Right cardiac atrium (tissue), 5 donors: ENCODE measurements at regions not wholly inside any gene's neighbourhood (a gene's known extent, or its start where the extent isn't known, plus 50 kb on each side); places are given as distances from the start of the nearest gene placed in this dataset.

Source experiments
- ATAC-seq, 2 donors: fragments of 200-7000 bp; cut with Tn5 transposase; one replicate each; pipeline versions ENCODE4 v1.8.0 to v1.9.1; 2020; ENCODE audit warnings: moderate library complexity in 2 of 2, mild to moderate bottlenecking in 1 of 2
- DNase-seq, 3 donors: peaks; one replicate each; pipeline ENCODE4 v3.0.0-alpha.2; 2020
- H3K27ac ChIP-seq: one replicate; pipeline ENCODE4 v1.5.1; 2013; ENCODE audit warnings: mild to moderate bottlenecking, low read length, control low read depth, moderate library complexity
- H3K27me3 ChIP-seq: one replicate; pipeline ENCODE4 v1.6.1; 2013; ENCODE audit not compliant: control insufficient read depth, insufficient read depth
- H3K4me1 ChIP-seq: one replicate; pipeline ENCODE4 v1.6.1; 2013; ENCODE audit warnings: low read length; ENCODE audit not compliant: control insufficient read depth, insufficient read depth
- H3K4me3 ChIP-seq: one replicate; pipeline ENCODE4 v1.5.1; 2013; ENCODE audit warnings: low read length, control low read depth
- H3K9me3 ChIP-seq: one replicate; pipeline ENCODE4 v1.6.1; 2013; ENCODE audit warnings: low read length; ENCODE audit not compliant: control insufficient read depth
- WGBS: extraction: QIAGEN DNeasy Blood & Tissue Kit; methylation state at CpG from one replicate; pipeline ENCODE4 v1.1.7; 2013; 5-methylcytosine and 5-hydroxymethylcytosine counted together
- intact Hi-C, 4 donors: fragments of 100-400 bp; cut with DNase I; formaldehyde crosslinking; loops; one replicate each; pipeline versions ENCODE4 v1.11.0 to v1.14.0; 2022 to 2023
- donor health status: healthy with polysubstance abuse.
- donor health status: DM: no; HTN: yes; CAD: no.
- donor health status: DM: no; HTN: no; CAD: no.
- donor health status: DM: no; HTN: yes; CAD: no; lungs with severe emphysema.
- donor health status: DM: yes; HTN: yes; CAD: no.

DNA sequence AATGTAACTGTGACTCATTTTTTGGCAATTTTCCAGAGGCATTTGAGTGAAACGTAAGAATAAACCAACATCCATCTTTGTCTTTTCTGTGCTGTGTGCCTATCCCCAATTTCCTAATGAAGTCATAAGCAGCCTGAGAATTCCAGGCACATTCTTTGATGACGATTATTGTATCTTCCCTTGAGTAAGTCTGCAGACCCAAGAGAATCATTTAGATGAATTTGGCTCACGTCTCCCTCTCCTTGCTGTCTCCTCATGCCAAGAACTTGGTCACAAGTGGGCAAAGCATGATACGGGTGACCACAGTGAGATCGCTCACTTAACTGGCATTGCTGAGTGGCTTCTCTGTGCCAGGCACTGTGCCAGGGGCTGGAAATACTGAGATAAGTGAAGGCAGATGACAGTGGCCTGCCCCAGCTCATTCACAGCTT, 384.5 kb upstream of the IL12A start:
- DNase-seq (peak; percentile 79 to 90 (median 89)), ATAC-seq (peak; percentile 93 to 94)
- H3K27ac ChIP-seq, result no peak overlapping the region
- H3K4me1 ChIP-seq, result no peaks in the 10 kb centered on the region
- H3K9me3 ChIP-seq, result peaks cover 3% of the 10 kb centered on the region
- intact Hi-C loops, result no loop called here
- WGBS, result 36% methylated on average over 5 of the region's 5 CpGs
- H3K4me3 ChIP-seq, result no peak overlapping the region
- no peaks in the 10 kb centered on the region for H3K27me3 ChIP-seq

DNA sequence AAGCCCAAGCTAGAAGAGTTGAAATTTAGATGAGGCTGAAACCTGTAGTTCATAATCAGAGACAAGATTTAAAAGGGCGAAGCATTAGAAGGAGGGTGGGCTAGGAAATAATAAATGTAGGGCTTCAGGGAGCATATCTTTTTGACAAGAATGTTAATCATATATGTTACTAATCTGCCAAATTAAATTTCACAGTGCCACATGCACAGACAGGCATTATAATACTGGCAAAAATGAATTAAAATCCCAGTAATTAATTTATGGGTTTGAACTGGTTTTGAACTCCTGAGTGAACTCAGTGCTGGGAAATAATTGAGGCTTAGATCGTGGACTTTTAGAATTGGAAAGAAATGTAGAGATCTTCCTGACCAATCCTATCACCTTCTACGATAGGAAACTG, 383.5 kb upstream of the IL12A start:
- intact Hi-C loops, result no loop called here
- no peak for ATAC-seq
- 76% methylated on average over 3 of the region's 3 CpGs for whole genome bisulfite sequencing

DNA sequence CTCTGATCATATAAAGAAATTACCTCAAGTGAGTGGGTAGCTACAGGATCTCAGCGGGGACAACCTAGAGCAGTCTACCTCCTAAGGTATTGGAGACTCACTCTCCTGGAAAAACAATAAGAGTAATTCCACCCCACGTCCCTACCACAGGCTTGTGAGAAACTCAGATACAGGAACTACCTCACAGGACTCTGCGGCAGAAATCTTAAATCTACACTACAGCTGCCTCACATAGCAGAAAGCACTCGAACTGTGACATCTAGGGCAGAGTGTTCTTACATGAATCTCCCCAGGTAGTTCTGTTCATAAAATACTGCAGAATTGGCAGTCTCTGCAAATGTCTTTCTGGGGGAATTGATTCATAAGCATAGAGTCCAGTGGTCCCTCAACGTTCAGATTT, 382.9 kb upstream of the IL12A start:
- no peak overlapping the region for H3K27ac ChIP-seq

More for the DNA sequence above, 383.5 kb upstream of the IL12A start:
- DNase-seq, result no peak
- H3K4me3 ChIP-seq, result no peak overlapping the region
- H3K27me3 ChIP-seq, result no peaks in the 10 kb centered on the region
- peaks cover 3% of the 10 kb centered on the region for H3K9me3 ChIP-seq
- no peak overlapping the region for H3K27ac ChIP-seq
- no peaks in the 10 kb centered on the region for H3K4me1 ChIP-seq

DNA sequence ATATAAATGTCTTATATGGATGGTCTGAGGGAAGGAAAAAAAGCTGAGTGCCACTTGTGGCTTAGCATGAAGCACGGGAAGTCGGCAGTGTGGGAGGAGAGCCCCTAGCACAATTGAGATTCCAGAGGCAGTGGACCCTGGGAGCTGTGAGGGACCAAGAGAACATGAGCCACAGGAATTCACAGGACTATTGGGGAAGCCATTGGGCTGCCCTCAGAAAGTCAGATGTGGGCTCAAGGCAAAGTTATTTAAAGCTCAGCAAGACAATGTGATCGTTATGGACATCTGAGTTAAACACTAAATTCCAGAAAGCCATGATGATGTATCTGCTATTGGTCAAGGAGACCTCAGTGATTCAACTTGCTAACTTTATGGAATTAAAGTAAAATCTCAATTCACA, 380.8 kb upstream of the IL12A start:
- Histone ChIP-seq H3K27me3 (no peaks in the 10 kb centered on the region), H3K4me3 (no peak overlapping the region), H3K9me3 (no peaks in the 10 kb centered on the region), H3K27ac (no peak overlapping the region), H3K4me1 (no peaks in the 10 kb centered on the region)
- WGBS, result 71% methylated on average over 3 of the region's 3 CpGs
- intact Hi-C loops, result no loop called here
- no peak for DNase-seq
- no peak for ATAC-seq

More for the DNA sequence above, 382.9 kb upstream of the IL12A start:
- ATAC-seq (no peak), DNase-seq (no peak)
- Histone ChIP-seq H3K9me3 (peaks cover 3% of the 10 kb centered on the region), H3K27me3 (no peaks in the 10 kb centered on the region), H3K4me1 (no peaks in the 10 kb centered on the region), H3K4me3 (no peak overlapping the region)
- 75% methylated on average over 5 of the region's 5 CpGs for WGBS
- intact Hi-C loops, result no loop called here

DNA sequence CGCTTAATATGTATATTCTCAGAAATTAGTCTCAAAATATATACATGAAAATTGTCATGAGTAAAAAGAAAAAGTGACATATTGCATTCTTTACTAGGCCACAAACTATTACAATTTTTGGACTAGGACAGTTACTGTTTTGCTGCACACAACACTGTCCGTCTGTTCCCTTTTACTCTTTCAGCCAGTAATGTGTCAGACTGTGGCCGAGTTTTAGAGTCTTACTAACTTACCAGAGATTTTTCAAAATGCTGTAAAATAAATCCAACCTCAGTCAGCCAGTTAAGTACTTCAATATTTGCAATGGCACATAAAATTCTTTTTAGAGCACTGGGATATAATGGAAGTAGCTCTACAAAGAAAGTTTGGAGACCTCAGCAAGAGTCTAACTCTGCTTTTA, 380.3 kb upstream of the IL12A start:
- 78% methylated on average over 3 of the region's 3 CpGs for WGBS

DNA sequence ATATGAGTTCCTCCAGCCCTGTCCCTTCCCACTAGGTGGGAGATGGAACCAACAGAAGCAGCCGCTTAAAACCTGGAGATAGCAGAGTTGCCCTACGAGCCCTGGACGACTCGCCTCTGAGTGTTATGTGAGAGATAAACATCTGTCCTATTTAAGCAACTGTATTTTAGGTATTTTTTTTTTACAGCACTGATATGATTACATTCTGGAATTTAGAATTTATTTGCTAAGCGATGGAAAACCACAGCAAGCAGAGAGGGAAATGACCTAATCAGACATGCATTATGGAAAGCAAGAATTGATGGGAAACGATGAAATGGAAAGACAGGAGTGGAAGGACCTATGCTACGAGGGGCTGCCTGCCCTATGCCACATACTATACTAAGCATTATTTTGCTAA, 379.0 kb upstream of the IL12A start:
- ATAC-seq, result no peak
- no peak for DNase-seq
- H3K4me1 ChIP-seq, result no peaks in the 10 kb centered on the region
- 66% methylated on average over 7 of the region's 7 CpGs for WGBS
- H3K9me3 ChIP-seq, result no peaks in the 10 kb centered on the region
- no peak overlapping the region for H3K4me3 ChIP-seq
- intact Hi-C loops, result loop anchor here in 2 of 4 donors (10.0 kb wide), 2 partner anchors 195 to 395 kb away; no protein-coding TSS in a partner anchor
- no peaks in the 10 kb centered on the region for H3K27me3 ChIP-seq
- no peak overlapping the region for H3K27ac ChIP-seq

More for the DNA sequence above, 380.3 kb upstream of the IL12A start:
- Histone ChIP-seq H3K4me1 (no peaks in the 10 kb centered on the region), H3K27me3 (no peaks in the 10 kb centered on the region), H3K9me3 (no peaks in the 10 kb centered on the region), H3K4me3 (no peak overlapping the region), H3K27ac (no peak overlapping the region)
- DNase-seq (no peak), ATAC-seq (no peak)
- intact Hi-C loops, result no loop called here

DNA sequence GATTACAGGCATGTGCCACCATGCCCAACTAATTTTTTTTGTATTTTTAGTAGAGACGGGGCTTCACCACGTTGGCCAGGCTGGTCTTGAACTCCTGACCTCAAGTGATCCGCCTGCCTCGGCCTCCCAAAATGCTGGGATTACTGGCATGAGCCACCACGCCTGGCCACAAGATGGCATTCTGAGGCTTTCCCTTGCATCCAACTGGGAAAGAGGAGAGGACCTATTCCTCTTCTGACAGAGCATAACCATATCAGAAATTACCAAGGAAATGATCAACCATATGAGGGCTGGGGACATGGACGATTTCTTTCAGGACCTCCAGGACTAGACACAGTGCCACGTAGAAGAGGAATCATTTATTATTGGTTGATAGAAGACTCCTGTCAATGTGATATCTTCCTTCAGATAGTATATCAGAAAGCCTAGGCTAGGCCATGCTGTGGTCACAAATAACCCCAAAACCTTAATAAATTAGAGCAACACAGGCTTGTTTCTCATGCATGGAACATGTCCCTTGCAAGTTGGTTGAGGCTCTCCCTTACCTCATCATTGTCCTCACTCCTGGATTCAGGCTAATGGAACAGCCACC, 372.3 kb upstream of the IL12A start:
- intact Hi-C loops, result loop anchor here (2.0 to 10.0 kb wide), 4 partner anchors 188 to 388 kb away; no protein-coding TSS in a partner anchor
- DNase-seq, result peak; percentile 24 to 69 (median 69)
- 52% methylated on average over 7 of the region's 7 CpGs for WGBS
- H3K9me3 ChIP-seq, result no peaks in the 10 kb centered on the region
- H3K27me3 ChIP-seq, result no peaks in the 10 kb centered on the region
- no peak overlapping the region for H3K4me3 ChIP-seq
- peak; percentile 55 to 65 for ATAC-seq
- H3K4me1 ChIP-seq, result peaks cover 3% of the 10 kb centered on the region
- H3K27ac ChIP-seq, result no peak overlapping the region

DNA sequence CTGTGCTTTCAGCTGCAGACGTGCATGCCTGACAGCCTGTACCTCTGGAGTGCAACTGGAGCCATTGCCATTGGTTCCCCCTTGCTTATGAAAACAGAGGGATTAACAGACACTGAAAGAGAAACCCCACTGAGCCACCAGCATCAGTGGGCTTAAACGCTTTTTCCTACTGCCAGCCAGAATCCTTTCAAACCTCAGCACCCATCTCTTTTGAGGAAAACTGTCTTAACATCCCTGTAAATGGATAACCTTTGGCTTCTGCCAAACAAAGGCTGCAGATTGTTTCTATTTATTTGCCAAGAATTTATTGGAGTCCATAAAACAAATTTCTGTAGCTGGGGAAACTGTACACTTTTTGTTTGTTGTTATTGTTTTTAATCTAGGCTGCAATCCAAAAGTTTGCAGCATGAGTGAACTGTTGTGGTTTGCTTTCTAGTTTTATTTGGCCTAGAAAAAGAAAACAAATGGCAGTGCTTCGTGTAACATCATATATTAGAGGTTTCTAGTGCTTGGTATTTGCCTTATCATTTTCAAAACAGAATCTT, 369.2 kb upstream of the IL12A start:
- intact Hi-C loops, result loop anchor here in 3 of 4 donors (5.0 to 10.0 kb wide), 3 partner anchors 185 to 385 kb away; no protein-coding TSS in a partner anchor
- WGBS, result 33% methylated on average over 3 of the region's 3 CpGs
- H3K27me3 ChIP-seq, result no peaks in the 10 kb centered on the region
- H3K4me1 ChIP-seq, result peaks cover 3% of the 10 kb centered on the region
- H3K4me3 ChIP-seq, result no peak overlapping the region
- DNase-seq (no peak), ATAC-seq (no peak)
- no peaks in the 10 kb centered on the region for H3K9me3 ChIP-seq
- no peak overlapping the region for H3K27ac ChIP-seq

DNA sequence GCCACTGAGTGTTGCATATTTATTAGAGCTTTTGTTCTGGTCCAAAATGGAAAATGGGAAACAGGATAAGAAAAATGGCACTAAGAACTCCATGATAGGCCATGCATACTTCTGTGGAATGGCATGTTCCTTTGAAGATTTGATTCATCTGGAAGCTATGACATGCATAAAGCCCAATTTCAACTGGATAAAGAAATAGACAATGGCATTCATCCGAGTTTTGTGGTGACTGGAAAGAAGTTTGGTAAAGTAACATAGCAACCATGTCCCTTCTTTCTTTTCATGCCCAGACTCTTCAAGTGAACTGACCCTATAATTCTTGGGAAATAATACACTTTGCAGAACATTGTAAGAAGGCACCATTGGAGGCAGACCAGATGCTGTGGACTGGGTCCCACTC, 368.4 kb upstream of the IL12A start:
- DNase-seq, result peak in 1 of 3 donors; percentile 17
- no peak overlapping the region for H3K4me3 ChIP-seq
- no peak for ATAC-seq
- intact Hi-C loops, result no loop called here
- no peaks in the 10 kb centered on the region for H3K9me3 ChIP-seq
- H3K27ac ChIP-seq, result no peak overlapping the region
- H3K4me1 ChIP-seq, result peaks cover 3% of the 10 kb centered on the region
- WGBS, result 80% methylated on average over 1 of the region's 1 CpG
- no peaks in the 10 kb centered on the region for H3K27me3 ChIP-seq

DNA sequence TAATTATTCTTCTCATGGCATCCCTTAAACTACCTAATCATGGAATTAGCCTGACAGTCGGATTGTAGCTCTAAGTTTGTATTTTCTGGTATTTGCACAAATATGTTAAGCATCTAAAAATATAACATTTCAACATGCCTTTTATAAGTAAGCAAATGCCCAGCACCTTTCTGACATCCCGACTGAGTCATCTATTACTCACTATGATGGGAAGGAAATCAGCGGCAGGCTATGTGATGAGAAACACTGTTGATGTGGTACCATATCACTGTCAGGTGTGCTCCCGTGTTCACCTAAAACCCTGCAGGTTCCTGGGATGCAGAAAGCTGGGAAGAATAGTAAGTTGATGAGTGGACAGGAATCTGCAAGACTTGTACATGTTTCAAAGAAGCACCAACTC, 367.8 kb upstream of the IL12A start:
- DNase-seq, result no peak
- intact Hi-C loops, result no loop called here
- no peak for ATAC-seq

DNA sequence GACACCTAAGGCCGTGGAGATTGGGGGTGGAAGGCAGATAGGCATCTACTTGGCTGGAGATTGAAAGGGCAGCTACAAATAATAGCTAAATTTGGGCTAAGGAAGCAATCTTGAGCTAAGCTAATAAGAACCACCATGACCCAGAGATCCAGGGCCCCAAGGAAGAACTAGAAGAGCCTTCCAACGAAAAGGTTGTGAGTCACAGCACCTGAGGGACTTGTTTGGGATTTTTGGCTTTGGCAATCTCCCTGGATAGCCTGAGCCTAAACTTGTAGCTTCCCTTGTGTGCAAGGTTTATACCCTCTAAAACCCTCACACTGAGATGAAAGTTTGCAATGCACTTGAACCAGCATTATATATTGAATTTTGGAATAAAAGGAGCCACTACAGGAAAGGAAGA, 364.0 kb upstream of the IL12A start:
- WGBS, result 83% methylated on average over 2 of the region's 2 CpGs
- no peaks in the 10 kb centered on the region for H3K4me1 ChIP-seq
- no peak overlapping the region for H3K27ac ChIP-seq
- no peak overlapping the region for H3K4me3 ChIP-seq
- no peaks in the 10 kb centered on the region for H3K9me3 ChIP-seq
- H3K27me3 ChIP-seq, result no peaks in the 10 kb centered on the region
- intact Hi-C loops, result no loop called here
- ATAC-seq (no peak), DNase-seq (no peak)

More for the DNA sequence above, 367.8 kb upstream of the IL12A start:
- no peaks in the 10 kb centered on the region for H3K27me3 ChIP-seq
- H3K9me3 ChIP-seq, result no peaks in the 10 kb centered on the region
- WGBS, result 79% methylated on average over 4 of the region's 4 CpGs
- no peak overlapping the region for H3K27ac ChIP-seq
- no peak overlapping the region for H3K4me3 ChIP-seq
- peaks cover 3% of the 10 kb centered on the region for H3K4me1 ChIP-seq
